ENCODE measurements at regions not wholly inside any gene's neighbourhood (a gene's known extent, or its start where the extent isn't known, plus 50 kb on each side); places are given as distances from the start of the nearest gene placed in this dataset.
A peak's percentile ranks its signal among the peaks of the same experiment; 100 is the strongest.

DNA sequence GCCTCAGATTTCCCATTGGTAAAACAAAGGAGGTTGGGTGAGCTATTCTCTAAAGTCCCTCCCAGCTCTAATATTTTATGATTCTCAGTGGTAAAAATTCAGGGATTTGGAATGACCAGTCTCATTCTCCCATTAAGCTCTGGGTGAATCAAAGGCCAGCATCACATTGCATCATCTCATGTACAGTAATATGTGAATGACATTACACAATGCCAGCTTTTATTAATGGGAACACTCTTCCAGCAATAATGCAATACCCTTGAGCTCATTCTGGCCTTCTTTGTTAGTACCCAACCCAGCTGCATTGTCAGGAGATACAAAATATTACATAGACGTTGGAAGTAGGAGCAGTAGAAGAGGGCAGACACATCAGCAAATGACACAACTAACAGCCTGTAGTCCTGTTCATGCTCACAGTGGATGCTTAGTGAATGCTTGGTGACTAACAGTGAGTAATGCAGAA lies 100.0 kb upstream of the EGR2 start:
- in situ Hi-C loops (cut with HindIII; ENCODE audit: extremely low pct_ligation_motif_present, low pct_unique_long_range_greater_than_20kb) = no loop called here
- ChIA-PET POLR2A (no interaction called here), CTCF (ENCODE audit: low intra/inter-chr PET ratio, low total read pairs) (no interaction called here)
- no peak overlapping the region for H3K4me2 ChIP-seq (ENCODE audit: low read depth, low read length)
- H3K4me3 ChIP-seq (replicated peaks in 1 of 3; ENCODE audit: insufficient read depth in 1 of 3, low read depth in 2 of 3, low read length in 3 of 3) = no peak overlapping the region
- no peak overlapping the region for H3K9ac ChIP-seq (ENCODE audit: insufficient read depth, low read depth, low read length)
- H4K20me1 ChIP-seq (ENCODE audit: insufficient read depth, low read length) = no peaks in the 10 kb centered on the region
- no peak for DNase-seq (ENCODE audit: low spot score)
- no peak for ATAC-seq
- no TSS peak for BruUV-seq (replicated peaks)
- no peaks in the 10 kb centered on the region for H3K9me3 ChIP-seq (ENCODE audit: low read length)
- no peak overlapping the region for H2AFZ ChIP-seq (ENCODE audit: low read length)
- no peaks in the 10 kb centered on the region for H3K79me2 ChIP-seq (ENCODE audit: insufficient read depth, low read length)
- TF ChIP-seq MEF2D (CRISPR knock-in tag; IDR thresholded peaks at IDR 0.05) (no peak), CEBPB (IDR thresholded peaks at IDR 0.05; ENCODE audit: borderline replicate concordance, low read depth, low read length) (peak; percentile 32), ELF1 (CRISPR knock-in tag; IDR thresholded peaks at IDR 0.05) (no peak)
- no peaks in the 10 kb centered on the region for H3K4me1 ChIP-seq (ENCODE audit: insufficient read depth, low read length)
- FAIRE-seq = no peak
- H3K36me3 ChIP-seq (replicated peaks in 1 of 2; ENCODE audit: control insufficient read depth in 1 of 2, insufficient read depth in 2 of 2, low read length in 2 of 2) = no peaks in the 10 kb centered on the region
- 0% methylated on average over 1 of the region's 1 CpG for WGBS (ENCODE audit: low lambda C conversion rate)
- intact Hi-C loops (cut with micrococcal nuclease; ENCODE audit: unreplicated experiment) = no loop called here
- H3K27me3 ChIP-seq (ENCODE audit: control insufficient read depth in 1 of 2, insufficient read depth in 2 of 2, low read length in 2 of 2) = no peaks in the 10 kb centered on the region; a peak in 1 of 5 replicates
- H3K27ac ChIP-seq (ENCODE audit: extremely low read length, insufficient read depth, low read length) = no peak overlapping the region

DNA sequence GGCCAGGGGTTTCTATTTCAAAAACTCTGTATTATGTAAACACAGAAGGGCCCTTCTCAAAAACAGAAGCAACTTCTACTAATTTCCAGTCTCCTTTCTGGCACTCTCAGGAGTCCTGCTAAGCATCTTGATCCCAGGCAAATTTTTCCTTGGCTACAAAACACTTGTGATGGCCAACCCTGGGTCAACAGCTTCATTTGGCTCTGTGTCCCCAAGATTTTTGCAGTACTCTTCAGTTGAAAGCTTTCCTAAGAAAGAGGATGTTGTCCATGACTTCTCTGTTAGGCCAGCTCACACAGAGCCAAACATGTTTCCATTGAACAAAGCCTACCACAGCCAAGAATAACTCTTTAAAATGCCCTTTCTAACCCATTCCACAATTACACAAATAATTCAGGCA lies 99.0 kb upstream of the EGR2 start:
- Histone ChIP-seq H4K20me1 (ENCODE audit: insufficient read depth, low read length) (no peaks in the 10 kb centered on the region), H3K4me3 (replicated peaks in 1 of 3; ENCODE audit: insufficient read depth in 1 of 3, low read depth in 2 of 3, low read length in 3 of 3) (no peak overlapping the region), H3K27me3 (ENCODE audit: control insufficient read depth in 1 of 2, insufficient read depth in 2 of 2, low read length in 2 of 2) (no peaks in the 10 kb centered on the region; a peak in 1 of 5 replicates), H2AFZ (ENCODE audit: low read length) (no peak overlapping the region), H3K4me1 (ENCODE audit: insufficient read depth, low read length) (no peaks in the 10 kb centered on the region), H3K9ac (ENCODE audit: insufficient read depth, low read depth, low read length) (no peak overlapping the region), H3K79me2 (ENCODE audit: insufficient read depth, low read length) (no peaks in the 10 kb centered on the region), H3K9me3 (ENCODE audit: low read length) (no peaks in the 10 kb centered on the region), H3K36me3 (replicated peaks in 1 of 2; ENCODE audit: control insufficient read depth in 1 of 2, insufficient read depth in 2 of 2, low read length in 2 of 2) (no peaks in the 10 kb centered on the region), H3K27ac (ENCODE audit: extremely low read length, insufficient read depth, low read length) (no peak overlapping the region), H3K4me2 (ENCODE audit: low read depth, low read length) (no peak overlapping the region)
- POLR2A ChIA-PET = no interaction called here
- intact Hi-C loops (cut with micrococcal nuclease; ENCODE audit: unreplicated experiment) = no loop called here
- BruUV-seq (replicated peaks) = no TSS peak
- no peak for DNase-seq (ENCODE audit: low spot score)
- CTCF ChIA-PET (ENCODE audit: low intra/inter-chr PET ratio, low total read pairs) = no interaction called here
- no peak for FAIRE-seq
- TF ChIP-seq RFX1 (IDR thresholded peaks at IDR 0.05) = no peak
- TF ChIP-seq ZNF572 (CRISPR knock-in tag; IDR thresholded peaks at IDR 0.05) = no peak
- no peak for TF ChIP-seq BRCA1 (CRISPR knock-in tag; IDR thresholded peaks at IDR 0.05)
- no peak for TF ChIP-seq TOE1 (CRISPR knock-in tag; IDR thresholded peaks at IDR 0.05)
- in situ Hi-C loops (cut with HindIII; ENCODE audit: extremely low pct_ligation_motif_present, low pct_unique_long_range_greater_than_20kb) = no loop called here
- no peak for ATAC-seq
